ENCODE measurements at regions not wholly inside any gene's neighbourhood (a gene's known extent, or its start where the extent isn't known, plus 50 kb on each side); places are given as distances from the start of the nearest gene placed in this dataset.

- no peak for TF ChIP-seq CTCF (IDR thresholded peaks at IDR 0.05; ENCODE audit: extremely low read depth, missing control alignments)
- no peak for DNase-seq (ENCODE audit: low spot score)
Observed at GRCh38 chr2:120890566-120891360, 155.1 kb downstream of the GLI2 start.

DNA sequence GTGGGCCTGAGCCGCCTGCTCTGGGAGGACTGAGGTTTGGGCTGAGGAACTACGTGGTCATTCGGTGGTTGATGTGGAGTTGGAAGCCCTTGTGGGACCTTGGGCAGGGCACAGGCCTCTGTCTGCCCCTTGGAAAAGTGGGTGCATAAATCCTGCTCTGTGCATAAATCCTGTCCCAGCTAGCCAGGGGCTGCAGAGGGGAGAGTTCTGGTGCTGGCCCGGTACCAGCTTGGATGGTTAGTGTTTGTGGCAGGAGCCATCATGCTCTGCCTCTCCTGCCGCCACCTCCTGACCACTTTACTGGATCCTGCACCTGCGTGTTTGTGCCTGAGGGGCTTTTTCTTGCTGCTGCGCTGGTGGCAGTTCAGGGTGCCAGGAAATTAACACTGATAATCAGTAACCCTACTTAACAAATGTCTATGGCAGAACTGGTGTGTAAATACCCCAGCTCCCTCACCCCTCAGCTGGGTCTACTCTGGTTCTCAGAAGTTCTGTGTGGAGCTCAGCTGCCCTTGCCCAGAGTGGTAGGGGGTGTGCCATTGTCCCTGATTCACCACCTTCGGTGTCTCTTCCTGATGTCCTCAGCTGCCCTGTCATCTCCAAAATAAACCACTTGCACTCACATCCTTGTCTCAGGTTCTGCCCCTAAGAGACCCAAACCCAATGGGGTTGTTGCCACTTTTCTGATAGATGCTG, 156.8 kb downstream of the GLI2 start:
- TF ChIP-seq CTCF (IDR thresholded peaks at IDR 0.05; ENCODE audit: extremely low read depth, missing control alignments) = no peak
- DNase-seq (ENCODE audit: low spot score) = no peak

- no peak for DNase-seq (ENCODE audit: low spot score)
- no peak for TF ChIP-seq CTCF (IDR thresholded peaks at IDR 0.05; ENCODE audit: extremely low read depth, missing control alignments)
Observed at GRCh38 chr2:120892967-120893667, 157.4 kb downstream of the GLI2 start.

DNA sequence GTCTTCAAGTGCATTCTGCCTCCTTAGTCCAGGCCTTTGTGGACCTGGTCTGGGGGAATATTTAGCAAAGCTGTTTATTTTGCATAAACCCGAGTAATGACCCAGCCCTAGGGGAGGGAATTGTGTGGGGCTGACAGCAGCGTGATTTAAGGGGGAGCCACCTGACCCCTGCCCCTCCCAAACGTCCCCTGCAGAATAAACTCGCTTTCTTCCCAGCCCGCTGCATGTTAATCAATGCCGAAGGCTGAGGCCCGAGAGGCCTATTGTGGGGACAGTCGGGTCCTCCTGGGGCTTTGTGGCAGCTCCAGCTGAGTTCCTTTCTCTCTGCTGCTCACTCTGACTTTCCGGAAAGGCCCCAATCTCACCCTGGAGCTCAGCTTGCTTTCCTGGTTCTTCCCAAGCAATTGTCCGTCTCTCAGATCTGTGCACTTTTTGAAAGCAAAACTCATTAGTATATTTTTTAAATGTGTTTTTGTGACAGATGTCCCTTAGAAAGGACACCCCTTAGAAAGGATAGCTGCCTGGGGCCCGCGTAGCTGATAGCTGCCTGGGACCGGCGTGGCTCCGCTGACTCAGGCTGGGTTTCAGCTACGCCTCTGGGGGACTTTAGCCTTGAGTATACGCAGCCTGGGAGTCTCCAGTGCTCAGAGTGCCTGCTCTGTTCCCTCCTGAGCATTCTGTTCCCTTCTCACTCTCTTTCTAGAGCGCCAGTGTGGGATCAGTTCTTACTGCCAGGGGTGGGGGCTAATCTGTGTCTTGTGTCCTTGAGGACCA, 158.3 kb downstream of the GLI2 start:
- no peak for TF ChIP-seq CTCF (IDR thresholded peaks at IDR 0.05; ENCODE audit: extremely low read depth, missing control alignments)
- no peak for DNase-seq (ENCODE audit: low spot score)

GRCh38 chr2:120894966-120895365, 159.3 kb downstream of the GLI2 start:
- TF ChIP-seq CTCF (IDR thresholded peaks at IDR 0.05; ENCODE audit: extremely low read depth, missing control alignments) = no peak

DNA sequence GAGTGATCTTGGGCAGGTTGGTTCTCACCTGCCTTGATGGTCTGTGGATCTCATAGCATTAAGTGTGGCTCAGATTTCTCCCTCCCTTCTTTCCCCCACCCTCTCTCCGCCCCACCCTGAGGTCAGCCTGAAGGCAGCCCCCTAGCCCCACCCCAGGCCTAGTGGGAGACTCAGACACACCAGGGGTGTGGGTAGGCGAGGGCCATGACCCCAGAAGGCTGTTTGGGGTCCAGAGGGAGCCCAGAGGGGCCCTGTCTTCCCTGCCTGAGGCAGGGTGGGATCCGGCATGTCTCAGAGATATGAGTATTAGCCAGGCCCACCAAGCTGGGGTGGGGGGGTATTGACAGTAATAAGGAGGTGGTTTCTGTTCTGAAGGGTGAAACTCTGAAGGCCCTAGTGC, 160.5 kb downstream of the GLI2 start:
- no peak for TF ChIP-seq CTCF (IDR thresholded peaks at IDR 0.05; ENCODE audit: extremely low read depth, missing control alignments)
- no peak for DNase-seq (ENCODE audit: low spot score)

More at GRCh38 chr2:120894966-120895365, 159.3 kb downstream of the GLI2 start:
- no peak for DNase-seq (ENCODE audit: low spot score)

Measured in GM20000 (cell line).